ENCODE measurements at regions not wholly inside any gene's neighbourhood (a gene's known extent, or its start where the extent isn't known, plus 50 kb on each side); places are given as distances from the start of the nearest gene placed in this dataset.

DNA sequence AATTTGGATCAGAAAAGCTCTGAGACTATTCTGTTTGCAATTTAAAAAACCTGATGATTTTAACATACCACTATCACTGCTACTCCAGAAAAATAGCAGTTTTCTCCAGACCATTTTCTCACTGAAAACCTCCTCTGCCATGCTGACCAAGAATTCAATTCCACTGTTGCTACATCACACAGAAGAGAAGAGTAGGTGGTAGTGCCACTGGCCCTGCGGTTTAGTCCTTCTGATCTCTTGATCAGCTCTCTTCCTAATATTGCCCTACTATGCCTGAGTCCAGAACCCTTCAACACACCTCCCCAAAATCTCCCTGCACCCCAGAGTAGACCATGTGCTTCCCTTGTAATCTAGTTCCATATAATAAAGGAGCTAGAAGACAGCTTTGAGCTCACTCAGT, 55.8 kb upstream of the HS3ST1 start:
- Histone ChIP-seq H3K14ac (replicated peaks; ENCODE audit: low read depth, low read length) (no peak overlapping the region), H4K20me1 (ENCODE audit: insufficient read depth, low read length) (no peaks in the 10 kb centered on the region), H3K79me1 (ENCODE audit: low read depth in 1 of 2, low read length in 2 of 2) (no peaks in the 10 kb centered on the region), H2BK20ac (ENCODE audit: low read depth, low read length) (no peak overlapping the region), H2AFZ (replicated peaks; ENCODE audit: low read length, poor library complexity) (no peak overlapping the region), H3K9me1 (ENCODE audit: insufficient read depth, low read length) (no peaks in the 10 kb centered on the region), H2BK120ac (ENCODE audit: low read depth, low read length) (no peak overlapping the region), H3K56ac (ENCODE audit: extremely low read depth, insufficient read depth, low read length) (no peak overlapping the region), H2AK9ac (replicated peaks; ENCODE audit: low read depth, low read length, poor library complexity) (no peak overlapping the region), H4K5ac (ENCODE audit: low read depth, low read length) (no peak overlapping the region), H3K36me3 (ENCODE audit: control insufficient read depth, insufficient read depth, low read length) (no peaks in the 10 kb centered on the region), H3K27ac (ENCODE audit: insufficient read depth, low read length) (no peak overlapping the region), H3K9ac (ENCODE audit: low read depth, low read length) (no peak overlapping the region), H4K8ac (ENCODE audit: low read depth in 2 of 2, low read length in 2 of 2) (no peak overlapping the region), H2BK5ac (ENCODE audit: low read depth, low read length, poor library complexity, severe bottlenecking) (no peak overlapping the region), H3K18ac (ENCODE audit: low read depth, low read length) (no peak overlapping the region), H2BK15ac (ENCODE audit: low read depth, low read length) (no peak overlapping the region), H3K27me3 (ENCODE audit: control insufficient read depth, insufficient read depth, low read length) (no peaks in the 10 kb centered on the region), H4K91ac (ENCODE audit: insufficient read depth, low read depth, low read length) (no peak overlapping the region), H3K4me3 (ENCODE audit: insufficient read depth, low read depth, low read length) (no peak overlapping the region), H3K4me1 (ENCODE audit: control insufficient read depth, insufficient read depth, low read length) (no peaks in the 10 kb centered on the region), H3K4me2 (ENCODE audit: low read depth, low read length) (no peak overlapping the region), H3K4ac (ENCODE audit: low read depth, low read length) (no peak overlapping the region), H3K9me3 (ENCODE audit: control insufficient read depth, insufficient read depth, low read length) (no peaks in the 10 kb centered on the region; the same call in 1 of the 2 replicates), H3K23ac (ENCODE audit: low read depth, low read length) (no peak overlapping the region), H2AK5ac (ENCODE audit: low read depth, low read length) (no peak overlapping the region)
- ATAC-seq (ENCODE audit: low read depth) (no peak), DNase-seq (no peak)
- ChIA-PET POLR2A (ENCODE audit: unreplicated experiment) (no interaction called here), CTCF (no interaction called here)
- dilution Hi-C loops (cut with HindIII; ENCODE audit: low sequenced_read_pairs, unreplicated experiment) (no loop called here), intact Hi-C loops (cut with micrococcal nuclease) (no loop called here), in situ Hi-C loops (cut with MboI; ENCODE audit: low sequenced_read_pairs) (no loop called here)
- TF ChIP-seq SMC3 (IDR thresholded peaks at IDR 0.05; ENCODE audit: low read depth, low read length) (no peak), POLR2A (IDR thresholded peaks at IDR 0.05; ENCODE audit: low read depth, low read length) (no peak), FOS (IDR thresholded peaks at IDR 0.05; ENCODE audit: low read depth, low read length) (no peak), CHD1 (IDR thresholded peaks at IDR 0.05; ENCODE audit: low read depth, low read length) (no peak), MXI1 (IDR thresholded peaks at IDR 0.05; ENCODE audit: borderline replicate concordance, low read depth, low read length) (no peak), MAFK (IDR thresholded peaks at IDR 0.05; ENCODE audit: low read depth, low read length) (no peak), CTCF (conservative IDR thresholded peaks at IDR 0.05; ENCODE audit: low read depth, low read length) (no peak), RFX5 (IDR thresholded peaks at IDR 0.05; ENCODE audit: low read depth, low read length) (no peak), MAZ (IDR thresholded peaks at IDR 0.05; ENCODE audit: borderline replicate concordance, low read depth, low read length) (no peak), RCOR1 (IDR thresholded peaks at IDR 0.05; ENCODE audit: insufficient replicate concordance, low read length) (no peak), BHLHE40 (IDR thresholded peaks at IDR 0.05; ENCODE audit: low read depth, low read length) (no peak), ELK1 (IDR thresholded peaks at IDR 0.05; ENCODE audit: borderline replicate concordance, low read depth, low read length) (no peak), NFE2L2 (IDR thresholded peaks at IDR 0.05; ENCODE audit: low read depth, low read length) (no peak)
- TF ChIP-seq, protein P1, sequence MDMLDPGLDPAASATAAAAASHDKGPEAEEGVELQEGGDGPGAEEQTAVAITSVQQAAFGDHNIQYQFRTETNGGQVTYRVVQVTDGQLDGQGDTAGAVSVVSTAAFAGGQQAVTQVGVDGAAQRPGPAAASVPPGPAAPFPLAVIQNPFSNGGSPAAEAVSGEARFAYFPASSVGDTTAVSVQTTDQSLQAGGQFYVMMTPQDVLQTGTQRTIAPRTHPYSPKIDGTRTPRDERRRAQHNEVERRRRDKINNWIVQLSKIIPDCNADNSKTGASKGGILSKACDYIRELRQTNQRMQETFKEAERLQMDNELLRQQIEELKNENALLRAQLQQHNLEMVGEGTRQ (IDR thresholded peaks at IDR 0.05; ENCODE audit: low read depth, low read length), result no peak
- no TSS peak for BruUV-seq (replicated peaks)
- no CpG with 5 or more reads among the region's 1 CpG for WGBS, 2 experiments (ENCODE audit: extremely low coverage in 2 of 2, insufficient read length in 1 of 2)
